Thoracic aorta (tissue), 2 donors: ENCODE measurements at regions not wholly inside any gene's neighbourhood (a gene's known extent, or its start where the extent isn't known, plus 50 kb on each side); places are given as distances from the start of the nearest gene placed in this dataset.
"Not testable (repeated sequence)": the region's sequence is repeated elsewhere in the genome, so short reads cannot be mapped to it uniquely, and the experiment has no call there.

ENCODE experiments used
- ATAC-seq: fragments of 150-250 bp; one replicate; pipeline ENCODE4 v1.8.0; 2017; ENCODE audit warnings: low read depth; ENCODE audit not compliant: insufficient number of reproducible peaks, low FRiP score
- DNase-seq: peaks from one replicate; pipeline ENCODE4 v3.0.0-alpha.2; 2020; ENCODE audit warnings: low spot score
- H3K27ac ChIP-seq, 2 donors: fragments of 200-600 bp; sonication (generic); 1 replicate in 1 of 2; 2 replicates in 1 of 2; pipeline ENCODE4 v1.5.1; 2016; ENCODE audit warnings: mild to moderate bottlenecking in 2 of 2, moderate library complexity in 2 of 2
- H3K27me3 ChIP-seq: fragments of 200-600 bp; sonication (generic); replicated peaks from 2 replicates; pipeline ENCODE4 v1.6.0; 2016; ENCODE audit warnings: mild to moderate bottlenecking; ENCODE audit not compliant: insufficient read depth
- H3K36me3 ChIP-seq: fragments of 200-600 bp; sonication (generic); one replicate; pipeline ENCODE4 v1.5.1; 2016
- H3K4me1 ChIP-seq, 2 donors: fragments of 200-600 bp; sonication (generic); 1 replicate in 1 of 2; 2 replicates in 1 of 2; pipeline versions ENCODE4 v1.5.1 to v1.6.0; 2016; ENCODE audit warnings: low read depth in 2 of 2, mild to moderate bottlenecking in 1 of 2; ENCODE audit not compliant: control insufficient read depth in 1 of 2
- H3K4me3 ChIP-seq: fragments of 200-600 bp; sonication (generic); 2 replicates; pipeline ENCODE4 v1.5.1; 2016; ENCODE audit warnings: mild to moderate bottlenecking
- H3K9me3 ChIP-seq: fragments of 200-600 bp; sonication (generic); 2 replicates; pipeline ENCODE4 v1.5.1; 2016
- CTCF ChIP-seq: fragments of 200-600 bp; sonication (generic); IDR thresholded peaks from one replicate; pipeline ENCODE4 v1.5.1; 2019; ENCODE audit warnings: antibody characterized with exemption

DNA sequence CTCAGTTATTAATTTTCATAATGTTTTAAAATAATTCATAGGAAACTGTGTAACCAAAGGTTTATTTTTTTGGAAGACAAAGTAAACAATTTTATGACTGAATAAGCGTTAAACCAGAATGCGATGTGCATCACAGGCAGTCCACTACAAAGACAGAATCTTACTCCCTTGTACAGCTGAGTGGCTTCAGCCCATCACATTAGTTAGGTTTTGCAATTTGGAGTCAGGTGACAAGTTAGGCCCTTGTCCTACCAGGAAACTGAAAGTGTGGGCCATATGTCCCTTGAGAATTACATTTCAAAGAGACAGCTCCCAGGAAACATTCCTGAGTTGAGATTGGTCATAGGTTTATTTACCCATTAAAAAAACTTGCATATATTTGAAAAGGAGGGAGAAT, 156.3 kb downstream of the MEX3B start:
- Histone ChIP-seq H3K4me3 (no peak overlapping the region), H3K27me3 (no peaks in the 10 kb centered on the region), H3K4me1 (peaks cover 10 to 24% of the 10 kb centered on the region in 2 donors), H3K27ac (no peak overlapping the region), H3K9me3 (no peaks in the 10 kb centered on the region), H3K36me3 (no peaks in the 10 kb centered on the region)
- DNase-seq (no peak), ATAC-seq (no peak)
- TF ChIP-seq CTCF, result no peak

GRCh38 chr15:81888748-81889484, 156.9 kb downstream of the MEX3B start:
- H3K4me1 ChIP-seq, result peaks cover 10 to 24% of the 10 kb centered on the region in 2 donors
- DNase-seq (no peak), ATAC-seq (no peak)
- peak overlapping the region; percentile 16 to 58 for H3K27ac ChIP-seq
- no peaks in the 10 kb centered on the region for H3K36me3 ChIP-seq
- H3K9me3 ChIP-seq, result no peaks in the 10 kb centered on the region
- TF ChIP-seq CTCF, result no peak
- H3K27me3 ChIP-seq, result no peaks in the 10 kb centered on the region
- H3K4me3 ChIP-seq, result no peak overlapping the region

- DNase-seq, result no peak
- Histone ChIP-seq H3K27me3 (no peaks in the 10 kb centered on the region), H3K9me3 (no peaks in the 10 kb centered on the region), H3K27ac (no peak overlapping the region), H3K36me3 (no peaks in the 10 kb centered on the region), H3K4me1 (peaks cover 10 to 24% of the 10 kb centered on the region in 2 donors), H3K4me3 (no peak overlapping the region)
- no peak for ATAC-seq
- TF ChIP-seq CTCF, result no peak
These were observed 157.9 kb downstream of the MEX3B start for GRCh38 chr15:81887912-81888311.

- H3K4me1 ChIP-seq, result peaks cover 10 to 24% of the 10 kb centered on the region in 2 donors
- not testable (repeated sequence) for H3K36me3 ChIP-seq, H3K4me3 ChIP-seq, H3K27ac ChIP-seq, H3K9me3 ChIP-seq, ATAC-seq, DNase-seq, H3K27me3 ChIP-seq
These were observed 158.6 kb downstream of the MEX3B start for GRCh38 chr15:81887188-81887587.

DNA sequence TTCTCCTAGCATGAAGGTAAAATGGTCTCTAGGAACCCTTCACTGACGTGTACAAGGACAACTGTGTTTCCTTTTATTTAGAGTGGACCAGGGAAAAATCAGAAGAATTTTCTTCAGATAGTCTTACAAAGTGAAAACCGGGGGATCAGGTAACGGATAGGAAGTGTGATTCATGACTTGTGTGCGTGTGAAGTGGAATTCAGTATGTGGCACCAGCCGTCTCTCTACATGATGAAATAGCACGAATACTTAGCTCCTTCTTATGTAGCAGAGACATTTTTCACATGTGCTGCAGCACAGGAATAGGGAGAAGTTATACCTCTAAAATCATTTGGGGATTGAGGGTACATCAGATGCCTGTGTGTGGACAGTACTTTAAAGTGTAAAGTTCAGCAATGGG, 159.2 kb downstream of the MEX3B start:
- peaks cover 10 to 24% of the 10 kb centered on the region in 2 donors for H3K4me1 ChIP-seq
- no peak for DNase-seq
- H3K9me3 ChIP-seq, result no peaks in the 10 kb centered on the region
- H3K36me3 ChIP-seq, result no peaks in the 10 kb centered on the region
- no peak for TF ChIP-seq CTCF
- H3K27me3 ChIP-seq, result no peaks in the 10 kb centered on the region
- no peak overlapping the region for H3K4me3 ChIP-seq
- ATAC-seq, result no peak
- H3K27ac ChIP-seq, result no peak overlapping the region

GRCh38 chr15:81886080-81886479, 159.7 kb downstream of the MEX3B start:
- H3K4me1 ChIP-seq, result peaks cover 10 to 24% of the 10 kb centered on the region in 2 donors
- H3K4me3 ChIP-seq, result no peak overlapping the region
- H3K36me3 ChIP-seq, result no peaks in the 10 kb centered on the region
- DNase-seq (no peak), ATAC-seq (no peak)
- H3K27ac ChIP-seq, result no peak overlapping the region
- no peaks in the 10 kb centered on the region for H3K9me3 ChIP-seq
- TF ChIP-seq CTCF, result no peak
- no peaks in the 10 kb centered on the region for H3K27me3 ChIP-seq
